Stomach (tissue), 8 donors: ENCODE measurements at regions not wholly inside any gene's neighbourhood (a gene's known extent, or its start where the extent isn't known, plus 50 kb on each side); places are given as distances from the start of the nearest gene placed in this dataset.

Source experiments
- DNase-seq, 2 donors: peaks; one replicate each; pipeline versions ENCODE4 v3.0.0 to v3.0.0-alpha.2; 2013 to 2019
- H3K27ac ChIP-seq, 5 donors: fragments of 200-600 bp in 4 of 5; sonication (generic) in 4 of 5; one replicate each; pipeline ENCODE4 v1.5.1; 2013 to 2019; ENCODE audit warnings: mild to moderate bottlenecking in 1 of 5, moderate library complexity in 1 of 5
- H3K27me3 ChIP-seq, 3 donors: fragments of 200-600 bp; sonication (generic); one replicate each; pipeline ENCODE4 v1.5.1; 2017 to 2019; ENCODE audit warnings: mixed run types in 1 of 3
- H3K36me3 ChIP-seq, 4 donors: fragments of 200-600 bp; sonication (generic); 1 replicate in 3 of 4; 2 replicates in 1 of 4; pipeline ENCODE4 v1.5.1; 2016 to 2019
- H3K4me1 ChIP-seq, 4 donors: fragments of 200-600 bp; sonication (generic); one replicate each; pipeline ENCODE4 v1.5.1; 2016 to 2019
- H3K4me3 ChIP-seq, 4 donors: fragments of 200-600 bp; sonication (generic) in 3 of 4; one replicate each; pipeline ENCODE4 v1.5.1; 2016 to 2019; ENCODE audit warnings: mild to moderate bottlenecking in 1 of 4
- H3K9me3 ChIP-seq, 4 donors: fragments of 200-600 bp; sonication (generic); one replicate each; pipeline ENCODE4 v1.5.1; 2016 to 2019
- CTCF ChIP-seq, 7 experiments: fragments of 450-650 bp in 4 of 7; fragments of 200-600 bp in 3 of 7; sonication (generic) in 3 of 7; IDR thresholded peaks; one replicate each; pipeline ENCODE4 v1.5.1; 2016 to 2019; ENCODE audit warnings: antibody characterized with exemption in 7 of 7, control low read depth in 2 of 7, mild to moderate bottlenecking in 1 of 7
- EP300 ChIP-seq: sonication (generic); formaldehyde crosslinking; IDR thresholded peaks from one replicate; pipeline ENCODE4 v1.6.1; 2017; ENCODE audit warnings: antibody characterized with exemption
- POLR2A ChIP-seq, 4 donors: fragments of 450-650 bp; IDR thresholded peaks; one replicate each; pipeline ENCODE4 v1.6.1; 2016; ENCODE audit warnings: antibody characterized with exemption in 4 of 4, control low read depth in 2 of 4, mild to moderate bottlenecking in 1 of 4, moderate library complexity in 1 of 4
- POLR2AphosphoS5 ChIP-seq, 3 donors: sonication (generic); formaldehyde crosslinking; IDR thresholded peaks; one replicate each; pipeline ENCODE4 v1.6.1; 2016; ENCODE audit warnings: antibody characterized with exemption in 3 of 3
- whole genome bisulfite sequencing, 5 donors: extraction: QIAGEN DNeasy Blood & Tissue Kit in 3 of 5; methylation state at CpG; one replicate each; pipeline versions ENCODE4 v1.1.5 to v1.1.7; 2013 to 2018; 5-methylcytosine and 5-hydroxymethylcytosine counted together
- intact Hi-C: fragments of 100-400 bp; cut with DNase I; formaldehyde crosslinking; loops from one replicate; pipeline ENCODE4 v1.15.1; 2023; ENCODE audit warnings: low total_unique reads
- donor health status: healthy with polysubstance abuse.
- donor health status: Bipolar disorder and iron deficiency.
- donor health status: healthy.

DNA sequence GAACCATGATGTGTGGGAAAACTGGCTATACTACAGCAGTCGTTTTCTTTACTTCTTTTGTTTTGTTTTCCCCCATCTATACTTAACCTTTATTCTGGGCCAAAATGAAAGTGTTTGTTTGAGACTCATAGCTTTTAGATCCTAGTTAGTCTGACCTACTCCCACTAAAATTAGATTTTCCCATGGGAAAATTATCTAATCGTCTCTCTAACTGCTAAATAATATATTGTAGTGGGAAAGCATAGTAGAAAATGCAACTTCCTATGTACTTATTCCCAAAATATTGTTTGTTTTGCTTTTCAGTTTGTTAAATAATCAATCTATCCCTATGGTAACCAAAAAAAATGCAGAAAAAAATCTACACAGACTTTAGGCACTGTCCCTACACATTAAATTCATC is 96.6 kb downstream of the NOC3L start:
- 39 to 44% (median 42%) methylated on average over 2 of the region's 2 CpGs for WGBS, 5 donors
- TF ChIP-seq EP300: no peak
- no peak for TF ChIP-seq POLR2A (IDR thresholded peaks at IDR 0.05)
- no peak for TF ChIP-seq POLR2AphosphoS5 (IDR thresholded peaks at IDR 0.05)
- no peak for TF ChIP-seq CTCF (IDR thresholded peaks at IDR 0.05)
- H3K4me1 ChIP-seq: peaks cover 0 to 8% (median 2%) of the 10 kb centered on the region in 4 donors
- H3K27ac ChIP-seq: no peak overlapping the region
- peaks cover 4 to 59% (median 25%) of the 10 kb centered on the region in 4 donors for H3K36me3 ChIP-seq
- intact Hi-C loops: no loop called here
- H3K4me3 ChIP-seq: no peak overlapping the region
- no peaks in the 10 kb centered on the region for H3K9me3 ChIP-seq
- H3K27me3 ChIP-seq: no peaks in the 10 kb centered on the region
- peak in 1 of 2 donors; percentile 30 for DNase-seq

GRCh38 chr10:94268652-94269051 is 94.1 kb downstream of the NOC3L start:
- Histone ChIP-seq H3K36me3 (peaks cover 4 to 63% (median 27%) of the 10 kb centered on the region in 4 donors), H3K27me3 (no peaks in the 10 kb centered on the region), H3K4me1 (peaks cover 0 to 11% (median 4%) of the 10 kb centered on the region in 4 donors), H3K9me3 (peaks cover 0 to 11% (median 7%) of the 10 kb centered on the region in 4 donors), H3K27ac (no peak overlapping the region), H3K4me3 (no peak overlapping the region)
- intact Hi-C loops: no loop called here
- DNase-seq: no peak
- TF ChIP-seq CTCF (IDR thresholded peaks at IDR 0.05): no peak
- no peak for TF ChIP-seq POLR2AphosphoS5 (IDR thresholded peaks at IDR 0.05)
- 49 to 77% (median 57%) methylated on average over 6 of the region's 6 CpGs for WGBS, 5 donors

DNA sequence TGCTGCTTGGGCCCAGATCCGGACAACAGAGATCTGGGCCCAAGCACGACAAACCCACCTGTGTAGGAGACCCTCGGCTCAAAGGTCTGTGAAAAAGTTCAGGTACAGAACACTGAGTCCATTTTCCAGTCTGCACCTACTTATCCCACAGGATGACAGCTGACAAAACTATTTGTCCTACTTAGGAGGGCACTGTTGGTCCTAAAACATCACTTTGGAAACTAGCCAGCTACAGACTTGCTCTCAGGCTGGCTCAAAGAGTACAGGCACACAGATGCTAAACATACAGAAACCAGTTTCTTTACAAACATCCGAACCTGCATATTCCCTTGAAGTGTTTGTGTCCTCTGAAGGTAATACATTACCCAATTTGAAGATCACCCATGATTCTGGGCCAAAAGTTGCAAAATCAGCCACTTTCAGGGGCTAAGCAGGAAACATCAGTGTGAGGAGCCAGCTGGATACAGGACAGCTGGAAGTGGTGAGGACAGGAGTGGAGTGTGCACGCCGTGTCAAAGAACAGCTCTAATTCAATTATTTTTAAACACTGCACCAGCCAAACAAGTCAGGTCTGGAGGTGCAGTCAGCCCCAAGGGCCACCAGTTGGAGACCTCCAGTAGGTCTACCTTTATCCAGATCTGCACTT is 88.5 kb downstream of the NOC3L start:
- WGBS, 5 donors: 71 to 82% (median 81%) methylated on average over 5 to 6 of the region's 6 CpGs
- peaks cover 9 to 26% (median 12%) of the 10 kb centered on the region in 4 donors for H3K4me1 ChIP-seq
- H3K27me3 ChIP-seq: no peaks in the 10 kb centered on the region
- peaks cover 0 to 11% (median 7%) of the 10 kb centered on the region in 4 donors for H3K9me3 ChIP-seq
- intact Hi-C loops: no loop called here
- peaks cover 2 to 59% (median 30%) of the 10 kb centered on the region in 4 donors for H3K36me3 ChIP-seq
- no peak overlapping the region for H3K4me3 ChIP-seq
- TF ChIP-seq POLR2AphosphoS5 (IDR thresholded peaks at IDR 0.05) (peak in 1 of 3 donors; percentile 15), POLR2A (IDR thresholded peaks at IDR 0.05) (no peak)
- DNase-seq: peak in 1 of 2 donors; percentile 48
- H3K27ac ChIP-seq: peak overlapping the region in 2 of 5 donors; percentile 15 to 55

GRCh38 chr10:94276140-94276539 is 86.6 kb downstream of the NOC3L start:
- 70 to 80% (median 78%) methylated on average over 3 of the region's 3 CpGs for WGBS, 5 donors
- H3K4me3 ChIP-seq: no peak overlapping the region
- peaks cover 0 to 42% (median 16%) of the 10 kb centered on the region in 4 donors for H3K36me3 ChIP-seq
- intact Hi-C loops: no loop called here
- H3K9me3 ChIP-seq: peaks cover 0 to 11% (median 7%) of the 10 kb centered on the region in 4 donors
- TF ChIP-seq POLR2A (IDR thresholded peaks at IDR 0.05) (no peak), EP300 (no peak), POLR2AphosphoS5 (IDR thresholded peaks at IDR 0.05) (no peak), CTCF (IDR thresholded peaks at IDR 0.05) (no peak)
- peaks cover 9 to 34% (median 16%) of the 10 kb centered on the region in 4 donors for H3K4me1 ChIP-seq
- DNase-seq: no peak
- H3K27ac ChIP-seq: no peak overlapping the region
- no peaks in the 10 kb centered on the region for H3K27me3 ChIP-seq

GRCh38 chr10:94277450-94277849 is 85.3 kb downstream of the NOC3L start:
- H3K27me3 ChIP-seq: no peaks in the 10 kb centered on the region
- no peaks in the 10 kb centered on the region for H3K9me3 ChIP-seq
- TF ChIP-seq EP300: no peak
- no peak for TF ChIP-seq POLR2A (IDR thresholded peaks at IDR 0.05)
- no peak for TF ChIP-seq CTCF (IDR thresholded peaks at IDR 0.05)
- TF ChIP-seq POLR2AphosphoS5 (IDR thresholded peaks at IDR 0.05): no peak
- intact Hi-C loops: no loop called here
- H3K4me3 ChIP-seq: no peak overlapping the region
- DNase-seq: no peak
- H3K27ac ChIP-seq: no peak overlapping the region
- H3K4me1 ChIP-seq: peaks cover 9 to 34% (median 16%) of the 10 kb centered on the region in 4 donors
- WGBS, 5 donors: 84 to 91% (median 88%) methylated on average over 6 of the region's 6 CpGs
- peaks cover 0 to 29% (median 11%) of the 10 kb centered on the region in 4 donors for H3K36me3 ChIP-seq
